ENCODE measurements at regions not wholly inside any gene's neighbourhood (a gene's known extent, or its start where the extent isn't known, plus 50 kb on each side); places are given as distances from the start of the nearest gene placed in this dataset.

DNA sequence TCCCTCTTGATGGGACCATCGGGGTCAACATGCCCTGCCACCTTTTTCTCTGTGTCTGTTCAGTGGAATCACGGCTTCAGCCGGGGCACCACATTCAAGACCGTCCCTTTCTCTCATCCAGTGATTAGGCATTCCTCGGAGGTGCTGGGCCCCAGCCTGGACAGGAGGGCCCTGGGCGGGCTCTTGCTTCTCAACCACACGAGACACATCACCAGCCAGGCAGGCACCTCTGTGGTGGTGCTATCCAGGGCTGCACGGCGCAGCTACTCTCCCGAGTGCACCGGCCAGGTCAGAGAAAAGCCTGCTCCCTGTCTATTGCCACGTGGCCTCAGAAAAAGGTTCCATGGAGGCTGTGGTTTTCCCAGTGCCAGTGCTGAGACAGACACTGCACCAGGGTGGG is 255.2 kb upstream of the IRX1 start:
- H3K9ac ChIP-seq (ENCODE audit: insufficient read depth, low read length, poor library complexity, severe bottlenecking): no peak overlapping the region
- H3K9me3 ChIP-seq (replicated peaks in 1 of 2; ENCODE audit: control insufficient read depth in 1 of 2, insufficient read depth in 1 of 2, low read length in 2 of 2): no peaks in the 10 kb centered on the region
- no peak for DNase-seq
- WGBS (ENCODE audit: insufficient coverage): 91% methylated on average over 12 of the region's 12 CpGs
- H3K9me3 Mint-ChIP-seq: peaks cover 0 to 20% (median 4%) of the 10 kb centered on the region in 7 donors
- peaks cover 0 to 4% (median 2%) of the 10 kb centered on the region in 3 donors for H3K27me3 Mint-ChIP-seq (ENCODE audit: low read depth in 3 of 3)
- H3K27ac Mint-ChIP-seq: no peak overlapping the region
- TF ChIP-seq, protein P1, sequence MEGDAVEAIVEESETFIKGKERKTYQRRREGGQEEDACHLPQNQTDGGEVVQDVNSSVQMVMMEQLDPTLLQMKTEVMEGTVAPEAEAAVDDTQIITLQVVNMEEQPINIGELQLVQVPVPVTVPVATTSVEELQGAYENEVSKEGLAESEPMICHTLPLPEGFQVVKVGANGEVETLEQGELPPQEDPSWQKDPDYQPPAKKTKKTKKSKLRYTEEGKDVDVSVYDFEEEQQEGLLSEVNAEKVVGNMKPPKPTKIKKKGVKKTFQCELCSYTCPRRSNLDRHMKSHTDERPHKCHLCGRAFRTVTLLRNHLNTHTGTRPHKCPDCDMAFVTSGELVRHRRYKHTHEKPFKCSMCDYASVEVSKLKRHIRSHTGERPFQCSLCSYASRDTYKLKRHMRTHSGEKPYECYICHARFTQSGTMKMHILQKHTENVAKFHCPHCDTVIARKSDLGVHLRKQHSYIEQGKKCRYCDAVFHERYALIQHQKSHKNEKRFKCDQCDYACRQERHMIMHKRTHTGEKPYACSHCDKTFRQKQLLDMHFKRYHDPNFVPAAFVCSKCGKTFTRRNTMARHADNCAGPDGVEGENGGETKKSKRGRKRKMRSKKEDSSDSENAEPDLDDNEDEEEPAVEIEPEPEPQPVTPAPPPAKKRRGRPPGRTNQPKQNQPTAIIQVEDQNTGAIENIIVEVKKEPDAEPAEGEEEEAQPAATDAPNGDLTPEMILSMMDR (IDR thresholded peaks at IDR 0.05): no peak
- no peaks in the 10 kb centered on the region for H4K20me1 ChIP-seq (ENCODE audit: insufficient read depth, low read length)
- H3K36me3 ChIP-seq (replicated peaks in 1 of 2; ENCODE audit: control insufficient read depth in 1 of 2, insufficient read depth in 2 of 2, low read length in 2 of 2): no peaks in the 10 kb centered on the region
- H3K27me3 ChIP-seq (ENCODE audit: control insufficient read depth in 2 of 2, insufficient read depth in 2 of 2, low read length in 2 of 2): no peaks in the 10 kb centered on the region
- intact Hi-C loops (cut with micrococcal nuclease): no loop called here
- no peak overlapping the region for H3K4me3 Mint-ChIP-seq
- H3K4me1 ChIP-seq (ENCODE audit: control insufficient read depth in 1 of 2, insufficient read depth in 2 of 2, low read length in 2 of 2): no peaks in the 10 kb centered on the region
- no peaks in the 10 kb centered on the region for H3K36me3 Mint-ChIP-seq
- no peak overlapping the region for H2AFZ ChIP-seq (ENCODE audit: insufficient read depth, low read depth, low read length, poor library complexity, severe bottlenecking)
- H3K4me2 ChIP-seq (replicated peaks; ENCODE audit: extremely low read depth, low read length, poor library complexity, severe bottlenecking): no peak overlapping the region
- H3K4me3 ChIP-seq (replicated peaks in 1 of 3; ENCODE audit: low read depth in 2 of 3, low read length in 3 of 3): no peak overlapping the region
- H3K79me2 ChIP-seq (ENCODE audit: insufficient read depth, low read length): no peaks in the 10 kb centered on the region
- no peak overlapping the region for H3K27ac ChIP-seq (ENCODE audit: low read depth in 1 of 2, low read length in 2 of 2)
- H3K4me1 Mint-ChIP-seq: no peaks in the 10 kb centered on the region

DNA sequence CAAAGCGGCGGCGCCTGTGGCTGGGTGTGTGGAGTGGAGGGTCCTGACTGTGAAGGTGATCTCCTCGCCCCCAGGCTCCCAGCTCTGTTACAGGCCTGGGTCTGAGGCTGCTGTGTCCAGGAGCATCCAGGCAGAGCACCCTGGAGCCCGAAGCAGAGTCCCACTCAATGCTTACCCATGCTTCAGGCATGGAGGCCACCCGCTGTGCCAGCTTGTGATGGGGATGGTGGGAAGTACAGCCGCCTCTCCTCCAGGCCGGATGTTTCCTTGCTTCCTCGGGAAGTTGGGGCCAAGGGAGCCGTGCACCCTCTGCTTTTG is 255.9 kb upstream of the IRX1 start:
- 82% methylated on average over 6 of the region's 10 CpGs for WGBS (ENCODE audit: insufficient coverage)

More for the DNA sequence above, 255.9 kb upstream of the IRX1 start:
- Histone ChIP-seq H3K79me2 (ENCODE audit: insufficient read depth, low read length) (no peaks in the 10 kb centered on the region), H3K4me1 (ENCODE audit: control insufficient read depth in 1 of 2, insufficient read depth in 2 of 2, low read length in 2 of 2) (no peaks in the 10 kb centered on the region), H3K36me3 (replicated peaks in 1 of 2; ENCODE audit: control insufficient read depth in 1 of 2, insufficient read depth in 2 of 2, low read length in 2 of 2) (no peaks in the 10 kb centered on the region), H3K27me3 (ENCODE audit: control insufficient read depth in 2 of 2, insufficient read depth in 2 of 2, low read length in 2 of 2) (no peaks in the 10 kb centered on the region), H3K4me3 (replicated peaks in 1 of 3; ENCODE audit: low read depth in 2 of 3, low read length in 3 of 3) (no peak overlapping the region), H4K20me1 (ENCODE audit: insufficient read depth, low read length) (no peaks in the 10 kb centered on the region), H3K27ac (ENCODE audit: low read depth in 1 of 2, low read length in 2 of 2) (no peak overlapping the region), H3K4me2 (replicated peaks; ENCODE audit: extremely low read depth, low read length, poor library complexity, severe bottlenecking) (no peak overlapping the region), H3K9ac (ENCODE audit: insufficient read depth, low read length, poor library complexity, severe bottlenecking) (no peak overlapping the region), H2AFZ (ENCODE audit: insufficient read depth, low read depth, low read length, poor library complexity, severe bottlenecking) (no peak overlapping the region), H3K9me3 (replicated peaks in 1 of 2; ENCODE audit: control insufficient read depth in 1 of 2, insufficient read depth in 1 of 2, low read length in 2 of 2) (no peaks in the 10 kb centered on the region)
- intact Hi-C loops (cut with micrococcal nuclease): no loop called here
- Mint-ChIP-seq H3K27ac (no peak overlapping the region), H3K9me3 (peaks cover 0 to 20% (median 4%) of the 10 kb centered on the region in 7 donors), H3K36me3 (no peaks in the 10 kb centered on the region), H3K4me3 (no peak overlapping the region), H3K27me3 (ENCODE audit: low read depth in 3 of 3) (peaks cover 0 to 3% (median 2%) of the 10 kb centered on the region in 3 donors), H3K4me1 (no peaks in the 10 kb centered on the region)
- TF ChIP-seq, protein P1 (IDR thresholded peaks at IDR 0.05): no peak
- no peak for DNase-seq
